Lower leg skin (tissue), 3 donors: ENCODE measurements at regions not wholly inside any gene's neighbourhood (a gene's known extent, or its start where the extent isn't known, plus 50 kb on each side); places are given as distances from the start of the nearest gene placed in this dataset.

Source experiments
- CTCF ChIP-seq, 3 donors: fragments of 450-650 bp; IDR thresholded peaks; one replicate each; pipeline ENCODE4 v1.5.1; 2016; ENCODE audit warnings: antibody characterized with exemption in 3 of 3, mild to moderate bottlenecking in 3 of 3, moderate library complexity in 2 of 3
- POLR2A ChIP-seq, 2 donors: fragments of 450-650 bp; IDR thresholded peaks; one replicate each; pipeline ENCODE4 v1.6.1; 2016 to 2017; ENCODE audit warnings: antibody characterized with exemption in 2 of 2, mild to moderate bottlenecking in 1 of 2, moderate library complexity in 1 of 2

GRCh38 chr2:220887271-220887870 lies 684.7 kb downstream of the EPHA4 start:
- TF ChIP-seq CTCF (IDR thresholded peaks at IDR 0.05) (no peak), POLR2A (IDR thresholded peaks at IDR 0.05) (no peak)
